ENCODE measurements at regions not wholly inside any gene's neighbourhood (a gene's known extent, or its start where the extent isn't known, plus 50 kb on each side); places are given as distances from the start of the nearest gene placed in this dataset.

DNA sequence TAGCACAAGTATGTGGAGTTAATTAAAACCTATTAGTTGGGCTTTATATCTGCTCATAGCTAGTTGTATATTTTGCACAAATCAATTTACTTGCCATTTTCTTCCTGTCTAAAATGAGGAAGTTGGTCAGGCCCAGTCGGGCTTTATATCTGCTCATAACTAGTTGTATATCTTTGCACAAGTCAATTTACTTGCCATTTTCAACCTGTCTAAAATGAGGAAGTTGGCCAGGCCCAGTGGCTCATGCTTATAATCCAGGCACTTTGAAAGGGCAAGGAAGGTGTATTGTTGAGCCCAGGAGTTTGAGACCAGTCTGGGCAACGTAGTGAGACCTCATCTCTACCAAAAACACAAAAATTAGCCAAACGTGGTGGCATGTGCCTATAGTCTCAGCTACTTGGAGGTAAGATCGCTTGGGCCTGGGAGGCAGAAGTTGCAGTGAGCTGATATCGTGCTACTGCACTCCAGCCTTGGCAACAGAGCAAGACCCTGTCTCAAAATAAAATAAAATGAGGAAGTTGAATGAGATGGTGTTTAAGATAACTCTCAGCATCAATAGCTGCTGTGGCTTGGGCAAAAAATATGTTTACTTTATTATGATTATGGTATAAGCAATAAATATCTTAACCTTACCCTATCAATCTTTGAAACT, 1558.6 kb upstream of the RAG2 start:
- Histone ChIP-seq H3K27me3 (ENCODE audit: insufficient read depth, poor library complexity, severe bottlenecking) (no peaks in the 10 kb centered on the region), H3K27ac (replicated peaks) (no peak overlapping the region), H3K4me3 (replicated peaks; ENCODE audit: insufficient read depth, low read length) (no peak overlapping the region)
- TF ChIP-seq POLR2AphosphoS5 (IDR thresholded peaks at IDR 0.05; ENCODE audit: low read depth) (no peak), SPI1 (IDR thresholded peaks at IDR 0.05; ENCODE audit: borderline replicate concordance, low read depth) (peak; percentile 44; the same call in 1 of the 2 replicates)
- TF ChIP-seq, protein P1, sequence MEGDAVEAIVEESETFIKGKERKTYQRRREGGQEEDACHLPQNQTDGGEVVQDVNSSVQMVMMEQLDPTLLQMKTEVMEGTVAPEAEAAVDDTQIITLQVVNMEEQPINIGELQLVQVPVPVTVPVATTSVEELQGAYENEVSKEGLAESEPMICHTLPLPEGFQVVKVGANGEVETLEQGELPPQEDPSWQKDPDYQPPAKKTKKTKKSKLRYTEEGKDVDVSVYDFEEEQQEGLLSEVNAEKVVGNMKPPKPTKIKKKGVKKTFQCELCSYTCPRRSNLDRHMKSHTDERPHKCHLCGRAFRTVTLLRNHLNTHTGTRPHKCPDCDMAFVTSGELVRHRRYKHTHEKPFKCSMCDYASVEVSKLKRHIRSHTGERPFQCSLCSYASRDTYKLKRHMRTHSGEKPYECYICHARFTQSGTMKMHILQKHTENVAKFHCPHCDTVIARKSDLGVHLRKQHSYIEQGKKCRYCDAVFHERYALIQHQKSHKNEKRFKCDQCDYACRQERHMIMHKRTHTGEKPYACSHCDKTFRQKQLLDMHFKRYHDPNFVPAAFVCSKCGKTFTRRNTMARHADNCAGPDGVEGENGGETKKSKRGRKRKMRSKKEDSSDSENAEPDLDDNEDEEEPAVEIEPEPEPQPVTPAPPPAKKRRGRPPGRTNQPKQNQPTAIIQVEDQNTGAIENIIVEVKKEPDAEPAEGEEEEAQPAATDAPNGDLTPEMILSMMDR (IDR thresholded peaks at IDR 0.05; ENCODE audit: insufficient read depth, low read length): no peak
- peak in 1 of 2 experiments; percentile 36 for DNase-seq (ENCODE audit: low read depth in 1 of 2, low spot score in 1 of 2)

DNA sequence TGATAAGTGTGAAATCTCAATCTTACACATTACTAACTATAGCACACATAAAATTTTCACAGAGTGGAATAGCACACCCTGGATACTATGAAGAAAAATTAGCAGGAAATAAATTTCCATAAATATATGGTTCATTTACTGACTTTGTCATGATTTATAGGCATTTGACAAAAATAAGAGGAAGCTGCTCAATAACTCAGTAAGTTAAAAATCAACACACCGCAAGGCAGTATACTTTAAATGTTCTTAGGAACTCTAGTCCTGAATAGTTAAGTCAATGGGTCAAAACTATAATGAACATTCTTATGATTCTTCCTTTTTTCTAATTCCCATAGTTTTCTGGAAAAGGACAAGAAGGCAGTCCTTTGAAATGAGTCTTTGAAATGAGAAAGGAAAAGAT, 1557.8 kb upstream of the RAG2 start:
- no peak for DNase-seq (ENCODE audit: low read depth in 1 of 2, low spot score in 1 of 2)
- no peak for TF ChIP-seq GABPA (IDR thresholded peaks at IDR 0.05; ENCODE audit: low read depth)
- TF ChIP-seq, protein P1 (IDR thresholded peaks at IDR 0.05; ENCODE audit: insufficient read depth, low read length): no peak
- H3K4me3 ChIP-seq (replicated peaks; ENCODE audit: insufficient read depth, low read length): no peak overlapping the region
- no peaks in the 10 kb centered on the region for H3K27me3 ChIP-seq (ENCODE audit: insufficient read depth, poor library complexity, severe bottlenecking)
- no peak overlapping the region for H3K27ac ChIP-seq (replicated peaks)

DNA sequence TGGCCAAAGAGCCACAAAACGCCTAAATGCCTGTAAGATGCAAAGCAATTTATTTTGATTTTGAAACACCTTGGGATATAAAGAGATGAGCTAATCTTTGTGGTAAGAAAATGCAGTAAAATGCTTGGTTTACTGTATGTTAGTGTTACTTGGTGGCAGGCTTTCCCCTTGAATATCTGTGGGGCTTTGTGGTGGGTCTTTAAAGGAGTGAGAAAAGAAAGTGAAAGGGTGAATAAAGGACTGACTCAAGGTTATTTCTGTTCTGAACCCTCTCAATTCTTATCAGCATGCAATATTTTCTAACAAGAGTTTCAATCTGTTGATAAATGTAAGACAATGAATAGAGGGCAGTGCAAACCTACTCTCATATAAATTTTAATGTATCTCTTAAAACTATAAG, 1555.9 kb upstream of the RAG2 start:
- H3K27ac ChIP-seq (replicated peaks): no peak overlapping the region
- H3K27me3 ChIP-seq (ENCODE audit: insufficient read depth, poor library complexity, severe bottlenecking): no peaks in the 10 kb centered on the region
- no peak overlapping the region for H3K4me3 ChIP-seq (replicated peaks; ENCODE audit: insufficient read depth, low read length)
- DNase-seq (ENCODE audit: low read depth in 1 of 2, low spot score in 1 of 2): no peak
- TF ChIP-seq GABPA (IDR thresholded peaks at IDR 0.05; ENCODE audit: low read depth) (no peak), SPI1 (IDR thresholded peaks at IDR 0.05; ENCODE audit: borderline replicate concordance, low read depth) (no peak), POLR2AphosphoS5 (IDR thresholded peaks at IDR 0.05; ENCODE audit: low read depth) (no peak)
- TF ChIP-seq, protein P1 (IDR thresholded peaks at IDR 0.05; ENCODE audit: insufficient read depth, low read length): no peak
- TF ChIP-seq, protein P2, sequence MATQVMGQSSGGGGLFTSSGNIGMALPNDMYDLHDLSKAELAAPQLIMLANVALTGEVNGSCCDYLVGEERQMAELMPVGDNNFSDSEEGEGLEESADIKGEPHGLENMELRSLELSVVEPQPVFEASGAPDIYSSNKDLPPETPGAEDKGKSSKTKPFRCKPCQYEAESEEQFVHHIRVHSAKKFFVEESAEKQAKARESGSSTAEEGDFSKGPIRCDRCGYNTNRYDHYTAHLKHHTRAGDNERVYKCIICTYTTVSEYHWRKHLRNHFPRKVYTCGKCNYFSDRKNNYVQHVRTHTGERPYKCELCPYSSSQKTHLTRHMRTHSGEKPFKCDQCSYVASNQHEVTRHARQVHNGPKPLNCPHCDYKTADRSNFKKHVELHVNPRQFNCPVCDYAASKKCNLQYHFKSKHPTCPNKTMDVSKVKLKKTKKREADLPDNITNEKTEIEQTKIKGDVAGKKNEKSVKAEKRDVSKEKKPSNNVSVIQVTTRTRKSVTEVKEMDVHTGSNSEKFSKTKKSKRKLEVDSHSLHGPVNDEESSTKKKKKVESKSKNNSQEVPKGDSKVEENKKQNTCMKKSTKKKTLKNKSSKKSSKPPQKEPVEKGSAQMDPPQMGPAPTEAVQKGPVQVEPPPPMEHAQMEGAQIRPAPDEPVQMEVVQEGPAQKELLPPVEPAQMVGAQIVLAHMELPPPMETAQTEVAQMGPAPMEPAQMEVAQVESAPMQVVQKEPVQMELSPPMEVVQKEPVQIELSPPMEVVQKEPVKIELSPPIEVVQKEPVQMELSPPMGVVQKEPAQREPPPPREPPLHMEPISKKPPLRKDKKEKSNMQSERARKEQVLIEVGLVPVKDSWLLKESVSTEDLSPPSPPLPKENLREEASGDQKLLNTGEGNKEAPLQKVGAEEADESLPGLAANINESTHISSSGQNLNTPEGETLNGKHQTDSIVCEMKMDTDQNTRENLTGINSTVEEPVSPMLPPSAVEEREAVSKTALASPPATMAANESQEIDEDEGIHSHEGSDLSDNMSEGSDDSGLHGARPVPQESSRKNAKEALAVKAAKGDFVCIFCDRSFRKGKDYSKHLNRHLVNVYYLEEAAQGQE (IDR thresholded peaks at IDR 0.05; ENCODE audit: insufficient replicate concordance, low read depth): no peak

GRCh38 chr11:38143852-38144251, 1545.8 kb upstream of the RAG2 start:
- H3K27me3 ChIP-seq (ENCODE audit: insufficient read depth, poor library complexity, severe bottlenecking): no peaks in the 10 kb centered on the region
- no peak overlapping the region for H3K27ac ChIP-seq (replicated peaks)
- H3K4me3 ChIP-seq (replicated peaks; ENCODE audit: insufficient read depth, low read length): no peak overlapping the region
- TF ChIP-seq, protein P2 (IDR thresholded peaks at IDR 0.05; ENCODE audit: insufficient replicate concordance, low read depth): no peak
- TF ChIP-seq SPI1 (IDR thresholded peaks at IDR 0.05; ENCODE audit: borderline replicate concordance, low read depth) (no peak), GABPA (IDR thresholded peaks at IDR 0.05; ENCODE audit: low read depth) (no peak), POLR2AphosphoS5 (IDR thresholded peaks at IDR 0.05; ENCODE audit: low read depth) (no peak)
- DNase-seq (ENCODE audit: low read depth in 1 of 2, low spot score in 1 of 2): no peak

Data from HL-60 (cell line).